Gastrocnemius medialis (tissue), 4 donors: ENCODE measurements at regions not wholly inside any gene's neighbourhood (a gene's known extent, or its start where the extent isn't known, plus 50 kb on each side); places are given as distances from the start of the nearest gene placed in this dataset.
"Not testable (repeated sequence)": the region's sequence is repeated elsewhere in the genome, so short reads cannot be mapped to it uniquely, and the experiment has no call there.

Experiments
- ATAC-seq, 2 donors: fragments of 150-250 bp; one replicate each; pipeline ENCODE4 v1.9.1; 2016
- DNase-seq, 2 donors: peaks; one replicate each; pipeline ENCODE4 v3.0.0-alpha.2; 2019
- H3K27ac ChIP-seq, 4 donors: fragments of 200-600 bp; sonication (generic); 1 replicate in 1 of 4; 2 replicates in 3 of 4; pipeline ENCODE4 v1.5.1; 2016 to 2018; ENCODE audit warnings: mild to moderate bottlenecking in 2 of 4, moderate library complexity in 1 of 4
- H3K27me3 ChIP-seq, 3 donors: fragments of 200-600 bp; sonication (generic) in 2 of 3; 1 replicate in 1 of 3; 2 replicates in 2 of 3; pipeline versions ENCODE4 v1.5.1 to v1.6.0; 2016 to 2019; ENCODE audit warnings: mild to moderate bottlenecking in 1 of 3, moderate library complexity in 1 of 3
- H3K36me3 ChIP-seq, 2 donors: fragments of 200-600 bp; sonication (generic) in 1 of 2; one replicate each; pipeline ENCODE4 v1.5.1; 2017 to 2018
- H3K4me1 ChIP-seq, 2 donors: fragments of 200-600 bp; sonication (generic) in 1 of 2; one replicate each; pipeline ENCODE4 v1.5.1; 2016 to 2017; ENCODE audit warnings: mild to moderate bottlenecking in 2 of 2
- H3K4me3 ChIP-seq, 4 donors: fragments of 200-600 bp; sonication (generic) in 3 of 4; 1 replicate in 1 of 4; 2 replicates in 3 of 4; pipeline ENCODE4 v1.5.1; 2016 to 2019; ENCODE audit warnings: mild to moderate bottlenecking in 2 of 4
- H3K9me3 ChIP-seq, 3 donors: fragments of 200-600 bp; sonication (generic) in 2 of 3; 1 replicate in 1 of 3; 2 replicates in 2 of 3; pipeline ENCODE4 v1.5.1; 2016 to 2019
- POLR2A ChIP-seq, 2 donors: fragments of 450-650 bp; IDR thresholded peaks; one replicate each; pipeline ENCODE4 v1.6.1; 2017; ENCODE audit warnings: antibody characterized with exemption in 2 of 2, mild to moderate bottlenecking in 2 of 2, moderate library complexity in 2 of 2
- in situ Hi-C, 4 donors: fragments of 200-750 bp; cut with MboI; loops; one replicate each; pipeline versions ENCODE4 v1.15.0 to v1.8.0; 2017; ENCODE audit warnings: low sequenced_read_pairs in 4 of 4
- intact Hi-C: fragments of 100-400 bp; cut with DNase I; formaldehyde crosslinking; loops from one replicate; pipeline ENCODE4 v1.15.1; 2023; ENCODE audit warnings: low total_unique reads
- TF ChIP-seq, protein P1 (sequence below), 5 experiments: fragments of 450-650 bp in 3 of 5; fragments of 200-600 bp in 2 of 5; sonication (generic) in 2 of 5; IDR thresholded peaks in 4 of 5; conservative IDR thresholded peaks in 1 of 5; 1 replicate in 4 of 5; 2 replicates in 1 of 5; pipeline ENCODE4 v1.5.1; 2016 to 2019; ENCODE audit warnings: antibody characterized with exemption in 5 of 5, mild to moderate bottlenecking in 3 of 5, moderate library complexity in 3 of 5

DNA sequence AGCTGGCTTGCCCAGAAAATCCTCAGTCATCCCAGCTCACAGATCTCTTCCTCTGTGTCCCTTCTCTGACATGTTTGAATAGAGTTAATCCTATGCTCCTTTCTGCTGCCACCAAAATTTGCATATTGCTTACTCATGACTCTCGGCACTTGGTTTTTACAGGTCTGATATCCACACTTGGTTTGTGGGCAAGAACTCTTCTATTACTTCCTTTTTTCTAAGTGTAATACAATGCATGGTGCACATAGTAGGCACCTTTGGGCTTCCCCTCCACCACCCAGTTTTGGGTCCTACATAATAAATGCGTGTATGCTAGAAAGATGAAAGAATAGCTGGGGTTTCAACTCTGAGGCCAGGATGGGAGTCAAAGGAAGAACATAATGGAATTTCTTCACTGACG is 69.7 kb upstream of the GRK3 start:
- Histone ChIP-seq H3K9me3 (no peaks in the 10 kb centered on the region), H3K27ac (no peak overlapping the region), H3K4me3 (no peak overlapping the region), H3K36me3 (no peaks in the 10 kb centered on the region), H3K4me1 (no peaks in the 10 kb centered on the region), H3K27me3 (no peaks in the 10 kb centered on the region)
- DNase-seq = no peak
- TF ChIP-seq, protein P1, sequence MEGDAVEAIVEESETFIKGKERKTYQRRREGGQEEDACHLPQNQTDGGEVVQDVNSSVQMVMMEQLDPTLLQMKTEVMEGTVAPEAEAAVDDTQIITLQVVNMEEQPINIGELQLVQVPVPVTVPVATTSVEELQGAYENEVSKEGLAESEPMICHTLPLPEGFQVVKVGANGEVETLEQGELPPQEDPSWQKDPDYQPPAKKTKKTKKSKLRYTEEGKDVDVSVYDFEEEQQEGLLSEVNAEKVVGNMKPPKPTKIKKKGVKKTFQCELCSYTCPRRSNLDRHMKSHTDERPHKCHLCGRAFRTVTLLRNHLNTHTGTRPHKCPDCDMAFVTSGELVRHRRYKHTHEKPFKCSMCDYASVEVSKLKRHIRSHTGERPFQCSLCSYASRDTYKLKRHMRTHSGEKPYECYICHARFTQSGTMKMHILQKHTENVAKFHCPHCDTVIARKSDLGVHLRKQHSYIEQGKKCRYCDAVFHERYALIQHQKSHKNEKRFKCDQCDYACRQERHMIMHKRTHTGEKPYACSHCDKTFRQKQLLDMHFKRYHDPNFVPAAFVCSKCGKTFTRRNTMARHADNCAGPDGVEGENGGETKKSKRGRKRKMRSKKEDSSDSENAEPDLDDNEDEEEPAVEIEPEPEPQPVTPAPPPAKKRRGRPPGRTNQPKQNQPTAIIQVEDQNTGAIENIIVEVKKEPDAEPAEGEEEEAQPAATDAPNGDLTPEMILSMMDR (IDR thresholded peaks at IDR 0.05 in 4 of 5, conservative IDR thresholded peaks at IDR 0.05 in 1 of 5) = no peak
- intact Hi-C loops (no loop called here), in situ Hi-C loops (no loop called here)
- ATAC-seq = no peak

DNA sequence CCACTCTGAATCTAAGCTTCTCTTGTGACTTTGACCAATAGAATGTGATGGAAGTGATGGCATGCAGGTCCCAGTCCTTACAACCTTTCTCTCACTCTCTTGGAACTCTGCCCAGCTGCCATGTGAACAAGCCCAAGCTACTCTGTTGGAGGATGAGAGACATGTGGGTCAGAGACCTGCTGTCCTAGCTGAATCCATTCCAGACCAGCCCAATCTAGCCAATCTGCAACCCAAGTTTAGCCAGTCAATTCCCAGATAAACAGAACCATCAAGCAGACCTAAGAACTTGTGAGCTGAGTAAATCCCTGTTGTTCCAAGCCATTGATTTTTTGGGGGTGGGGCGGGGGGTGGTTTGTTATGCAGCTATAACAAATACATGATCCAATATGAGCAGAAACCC is 69.2 kb upstream of the GRK3 start:
- in situ Hi-C loops (no loop called here), intact Hi-C loops (no loop called here)
- H3K27me3 ChIP-seq = no peaks in the 10 kb centered on the region
- H3K4me3 ChIP-seq = no peak overlapping the region
- no peaks in the 10 kb centered on the region for H3K4me1 ChIP-seq
- no peaks in the 10 kb centered on the region for H3K36me3 ChIP-seq
- DNase-seq (no peak), ATAC-seq (no peak)
- H3K27ac ChIP-seq = no peak overlapping the region
- no peaks in the 10 kb centered on the region for H3K9me3 ChIP-seq
- no peak for TF ChIP-seq POLR2A (IDR thresholded peaks at IDR 0.05)
- TF ChIP-seq, protein P1 (IDR thresholded peaks at IDR 0.05 in 4 of 5, conservative IDR thresholded peaks at IDR 0.05 in 1 of 5) = no peak

DNA sequence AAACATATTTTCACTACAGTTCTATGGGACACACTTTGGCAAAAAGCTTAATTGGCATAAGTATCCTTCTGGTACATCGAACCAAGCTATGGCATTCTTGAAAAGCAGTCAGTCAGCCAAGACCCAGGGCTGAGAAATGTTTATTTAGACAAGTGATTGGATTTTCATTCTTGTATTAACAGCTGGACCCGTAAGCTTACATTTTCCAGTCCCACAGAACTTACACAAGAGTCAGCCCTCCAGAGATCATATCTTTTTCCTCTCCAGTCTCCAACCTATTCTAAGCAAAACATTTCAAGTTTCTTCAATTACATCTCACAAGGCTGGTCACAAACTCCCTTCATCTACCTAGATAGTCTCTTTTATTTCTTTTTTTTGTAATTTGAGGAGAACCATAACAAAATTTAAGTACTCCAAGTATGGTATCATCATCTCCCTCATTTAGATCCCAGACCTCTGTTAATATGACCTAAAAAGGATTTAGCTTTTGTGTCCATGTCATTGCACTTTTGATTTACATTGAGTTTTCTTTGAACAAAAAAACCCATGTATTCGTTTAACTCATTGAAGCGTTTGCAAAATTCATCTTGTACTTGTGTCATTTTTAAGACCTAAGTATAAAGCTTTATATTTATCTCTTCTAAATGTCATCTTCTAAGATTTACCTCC is 67.9 kb upstream of the GRK3 start:
- intact Hi-C loops = no loop called here
- no peaks in the 10 kb centered on the region for H3K4me1 ChIP-seq
- H3K36me3 ChIP-seq = no peaks in the 10 kb centered on the region
- DNase-seq (no peak), ATAC-seq (no peak)
- TF ChIP-seq, protein P1 (IDR thresholded peaks at IDR 0.05 in 4 of 5, conservative IDR thresholded peaks at IDR 0.05 in 1 of 5) = no peak
- no peak for TF ChIP-seq POLR2A (IDR thresholded peaks at IDR 0.05)
- no peak overlapping the region for H3K27ac ChIP-seq
- H3K27me3 ChIP-seq = no peaks in the 10 kb centered on the region
- no peaks in the 10 kb centered on the region for H3K9me3 ChIP-seq
- H3K4me3 ChIP-seq = no peak overlapping the region
- in situ Hi-C loops = no loop called here

DNA sequence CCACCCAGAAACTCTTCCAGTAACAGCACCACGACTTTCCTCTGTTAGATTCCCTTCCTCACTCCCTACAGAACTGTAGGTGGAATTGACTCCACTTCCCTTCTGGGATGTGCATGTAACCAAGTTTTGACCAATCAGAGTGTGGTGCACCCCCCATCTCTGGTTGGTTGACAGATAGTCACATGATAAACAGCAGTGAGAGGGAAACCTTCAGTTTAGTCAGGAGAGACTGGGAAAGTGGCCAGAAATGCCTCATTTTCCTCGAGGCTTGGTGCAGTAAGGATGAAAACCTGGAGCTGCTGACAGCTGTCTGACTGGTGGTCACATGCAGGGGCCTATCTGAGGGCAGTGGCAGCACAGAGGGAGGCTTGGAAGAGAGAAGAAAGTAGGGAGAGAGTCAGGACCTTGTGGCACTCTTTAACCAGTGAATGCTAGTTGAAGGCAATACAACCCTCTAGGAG is 67.3 kb upstream of the GRK3 start:
- Histone ChIP-seq H3K27me3 (no peaks in the 10 kb centered on the region), H3K4me1 (no peaks in the 10 kb centered on the region), H3K27ac (no peak overlapping the region), H3K36me3 (no peaks in the 10 kb centered on the region), H3K4me3 (no peak overlapping the region), H3K9me3 (no peaks in the 10 kb centered on the region)
- no peak for TF ChIP-seq POLR2A (IDR thresholded peaks at IDR 0.05)
- TF ChIP-seq, protein P1 (IDR thresholded peaks at IDR 0.05 in 4 of 5, conservative IDR thresholded peaks at IDR 0.05 in 1 of 5) = no peak
- DNase-seq (no peak), ATAC-seq (no peak)
- intact Hi-C loops (no loop called here), in situ Hi-C loops (no loop called here)

DNA sequence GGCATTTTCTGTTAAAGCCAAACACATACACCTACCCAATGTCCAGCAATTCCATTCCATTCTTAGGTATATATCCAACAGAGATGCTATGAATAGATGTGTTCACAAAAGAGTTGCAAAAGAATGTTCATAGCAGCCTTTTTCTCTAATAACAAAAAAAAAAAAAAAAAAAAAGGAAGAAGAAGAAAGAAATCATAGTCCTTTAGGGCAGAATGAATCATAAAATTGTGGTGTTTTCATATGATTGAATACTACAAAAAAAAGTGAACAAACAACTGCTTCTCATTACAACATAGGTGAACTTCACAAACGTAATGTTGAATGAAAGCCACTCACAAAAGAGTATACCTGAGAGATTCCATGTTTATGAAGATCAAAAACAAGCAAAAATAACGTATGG is 66.8 kb upstream of the GRK3 start:
- Histone ChIP-seq H3K9me3 (no peaks in the 10 kb centered on the region), H3K27me3 (no peaks in the 10 kb centered on the region), H3K27ac (no peak overlapping the region), H3K4me1 (no peaks in the 10 kb centered on the region), H3K36me3 (no peaks in the 10 kb centered on the region), H3K4me3 (no peak overlapping the region)
- DNase-seq (no peak), ATAC-seq (no peak)
- TF ChIP-seq, protein P1 (IDR thresholded peaks at IDR 0.05 in 4 of 5, conservative IDR thresholded peaks at IDR 0.05 in 1 of 5) = no peak
- no peak for TF ChIP-seq POLR2A (IDR thresholded peaks at IDR 0.05)
- in situ Hi-C loops = no loop called here
- intact Hi-C loops = no loop called here

DNA sequence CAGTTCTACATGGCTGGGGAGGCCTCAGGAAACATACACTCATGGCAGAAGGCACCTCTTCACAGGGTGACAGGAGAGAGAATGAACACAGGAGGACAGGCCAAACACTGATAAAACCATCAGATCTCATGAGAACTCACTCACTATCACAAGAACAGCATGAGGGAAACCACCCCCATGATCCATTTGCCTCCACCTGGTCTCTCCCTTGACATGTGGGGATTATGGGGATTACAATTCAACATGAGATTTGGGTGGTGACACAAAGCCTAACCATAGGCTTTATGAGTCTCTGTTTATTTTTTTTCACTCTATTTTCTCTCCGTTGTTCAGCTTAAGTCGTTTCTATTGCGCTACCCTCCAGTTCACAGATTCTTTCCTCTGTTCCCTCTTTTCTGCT is 63.8 kb upstream of the GRK3 start:
- H3K9me3 ChIP-seq, H3K36me3 ChIP-seq, H3K4me3 ChIP-seq, H3K27me3 ChIP-seq, intact Hi-C loops, ATAC-seq, H3K4me1 ChIP-seq, DNase-seq, H3K27ac ChIP-seq, in situ Hi-C loops: not testable (repeated sequence)

DNA sequence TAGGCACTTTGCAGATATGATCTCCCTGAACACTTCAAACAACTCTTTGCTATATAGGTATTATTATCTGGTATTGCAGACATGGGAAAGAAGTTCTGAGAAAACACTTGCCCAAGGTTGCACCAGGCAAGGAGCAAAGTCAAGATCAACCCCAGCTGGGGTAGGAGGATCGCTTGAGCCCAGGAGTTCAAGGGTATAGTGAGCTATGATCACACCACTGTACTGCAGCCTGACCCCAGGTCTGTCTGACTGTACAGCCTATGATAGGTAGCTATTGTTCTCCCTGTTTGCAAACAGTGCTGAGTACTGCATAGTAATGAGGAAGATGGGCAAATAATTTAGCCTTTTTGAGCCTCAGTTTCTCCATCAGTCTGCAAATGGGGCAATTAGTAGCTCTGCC is 60.5 kb upstream of the GRK3 start:
- in situ Hi-C loops, H3K27ac ChIP-seq, H3K27me3 ChIP-seq, H3K36me3 ChIP-seq, ATAC-seq, H3K9me3 ChIP-seq, DNase-seq, intact Hi-C loops, H3K4me1 ChIP-seq, H3K4me3 ChIP-seq: not testable (repeated sequence)
